K562 (cell line): ENCODE measurements at regions not wholly inside any gene's neighbourhood (a gene's known extent, or its start where the extent isn't known, plus 50 kb on each side); places are given as distances from the start of the nearest gene placed in this dataset.

Source experiments
- ATAC-seq: fragments of 200-7000 bp; cut with Tn5 transposase; 3 replicates; pipeline ENCODE4 v1.9.1; 2020; ENCODE audit warnings: moderate library complexity
- BruUV-seq: library from RNA; stranded (reverse); fragments of 400-500 nt; replicated peaks from 2 replicates; lab custom pipeline; 2021; lab: Mats Ljungman, UMichigan
- CTCF ChIA-PET: fragments of 300-600 bp; formaldehyde crosslinking; extraction: SDS; loops from one replicate; lab custom pipeline; 2021; ENCODE audit warnings: low intra/inter-chr PET ratio; lab: Yijun Ruan, JAX
- POLR2A ChIA-PET: fragments of 300-600, 350-650 bp; sonication (Branson Sonifier 250); formaldehyde crosslinking; extraction: SDS; loops from one replicate; lab custom pipeline; 2021; ENCODE audit warnings: antibody characterized with exemption, inconsistent platforms; lab: Yijun Ruan, JAX
- DNase-seq, 4 experiments: peaks; one replicate each; pipeline versions ENCODE4 v3.0.0 to v3.0.0-alpha.2; 2011 to 2018; ENCODE audit warnings: low spot score in 3 of 4, mixed read lengths in 3 of 4; ENCODE audit errors: extremely low read depth in 1 of 4
- FAIRE-seq: peaks from 2 replicates; lab custom pipeline; 2011; peaks lifted over from hg19 to GRCh38; lab: Jason Lieb, UNC
- H2AFZ ChIP-seq: 2 replicates; pipeline ENCODE4 v1.6.0; 2011; ENCODE audit warnings: low read depth, low read length, control low read depth, inconsistent platforms
- H3K27ac ChIP-seq: fragments of 200-600 bp; 3 replicates; pipeline ENCODE4 v1.8.0; 2011; ENCODE audit warnings: low read depth, mild to moderate bottlenecking, control low read depth, inconsistent platforms, low read length, moderate library complexity, mixed read lengths; ENCODE audit errors: extremely low read depth
- H3K27me3 ChIP-seq, 2 experiments: fragments of 300-600 bp in 1 of 2; 2 replicates in 1 of 2; 3 replicates in 1 of 2; pipeline versions ENCODE4 v1.6.0 to v1.8.0; 2011; ENCODE audit warnings: inconsistent platforms in 2 of 2, low read length in 2 of 2, mild to moderate bottlenecking in 1 of 2, mixed read lengths in 1 of 2, moderate library complexity in 1 of 2; ENCODE audit not compliant: control insufficient read depth in 2 of 2, insufficient read depth in 2 of 2
- H3K36me3 ChIP-seq: fragments of 300-600 bp; 3 replicates; pipeline ENCODE4 v1.8.0; 2011; ENCODE audit warnings: mild to moderate bottlenecking, low read length, inconsistent platforms; ENCODE audit not compliant: control insufficient read depth, insufficient read depth
- H3K4me1 ChIP-seq, 2 experiments: fragments of 200-600 bp in 1 of 2; replicated peaks in 1 of 2; 2 replicates in 1 of 2; 3 replicates in 1 of 2; pipeline versions ENCODE4 v1.5.1 to v1.8.0; 2011; ENCODE audit warnings: inconsistent platforms in 2 of 2, low read length in 2 of 2, mild to moderate bottlenecking in 1 of 2, mixed read lengths in 1 of 2, moderate library complexity in 1 of 2; ENCODE audit not compliant: control insufficient read depth in 2 of 2, insufficient read depth in 2 of 2
- H3K4me2 ChIP-seq: 2 replicates; pipeline ENCODE4 v1.6.1; 2011; ENCODE audit warnings: low read length, control low read depth, inconsistent platforms, mixed read lengths; ENCODE audit not compliant: insufficient read depth
- H3K4me3 ChIP-seq: fragments of 200-600 bp; sonication (generic), shearing (Covaris generic); 2 replicates; pipeline ENCODE4 v1.5.1; 2016; ENCODE audit warnings: control low read depth, inconsistent platforms
- H3K79me2 ChIP-seq: fragments of 200-600 bp; 3 replicates; pipeline ENCODE4 v1.8.0; 2011; ENCODE audit warnings: low read length, inconsistent platforms; ENCODE audit not compliant: control insufficient read depth, insufficient read depth
- H3K9ac ChIP-seq, 2 experiments: 2 replicates each; pipeline versions ENCODE4 v1.6.0 to v1.6.1; 2011; ENCODE audit warnings: low read depth in 2 of 2, low read length in 2 of 2, control low read depth in 1 of 2, inconsistent platforms in 1 of 2, mild to moderate bottlenecking in 1 of 2, mixed read lengths in 1 of 2; ENCODE audit not compliant: insufficient read depth in 1 of 2
- H3K9me1 ChIP-seq: one replicate; pipeline ENCODE4 v1.6.0; 2011; ENCODE audit warnings: inconsistent platforms, mild to moderate bottlenecking, low read length, moderate library complexity; ENCODE audit not compliant: control insufficient read depth, insufficient read depth
- H3K9me3 ChIP-seq: replicated peaks from 2 replicates; pipeline ENCODE4 v1.5.1; 2011; ENCODE audit warnings: low read depth, low read length, inconsistent platforms; ENCODE audit not compliant: control insufficient read depth, insufficient read depth
- H4K20me1 ChIP-seq: replicated peaks from 2 replicates; pipeline ENCODE4 v1.6.1; 2011; ENCODE audit warnings: low read length, inconsistent platforms, mixed read lengths; ENCODE audit not compliant: control insufficient read depth, insufficient read depth
- BRF1 ChIP-seq: IDR thresholded peaks from 3 replicates; pipeline ENCODE4 v1.6.1; 2011; ENCODE audit warnings: borderline replicate concordance, mild to moderate bottlenecking; ENCODE audit not compliant: insufficient read length; ENCODE audit errors: extremely low read depth
- CSDE1 ChIP-seq, 2 experiments: fragments of 450-650 bp; IDR thresholded peaks; 2 replicates each; pipeline ENCODE4 v1.6.1; 2016; ENCODE audit warnings: mild to moderate bottlenecking in 1 of 2
- FOXM1 ChIP-seq, 2 experiments: fragments of 450-650 bp in 1 of 2; sonication (generic) in 1 of 2; formaldehyde crosslinking in 1 of 2; IDR thresholded peaks; 2 replicates each; pipeline versions ENCODE4 v1.6.1 to v1.9.0; 2017 to 2022; ENCODE audit warnings: low read depth in 2 of 2, mild to moderate bottlenecking in 2 of 2, missing genetic modification reagents in 1 of 2, moderate library complexity in 1 of 2
- HDGF ChIP-seq: fragments of 450-650 bp; IDR thresholded peaks from 2 replicates; pipeline ENCODE4 v1.6.1; 2016
- HMG20B ChIP-seq: fragments of 250-450 bp; sonication (Bioruptor Pico); IDR thresholded peaks from 2 replicates; pipeline ENCODE4 v1.5.0; 2021; ENCODE audit warnings: mild to moderate bottlenecking
- NCOR1 ChIP-seq: fragments of 450-650 bp; IDR thresholded peaks from 2 replicates; pipeline ENCODE4 v1.6.1; 2016; ENCODE audit warnings: mild to moderate bottlenecking, moderate library complexity
- POLR3G ChIP-seq: IDR thresholded peaks from 2 replicates; pipeline ENCODE4 v1.6.1; 2011; ENCODE audit not compliant: insufficient read length, insufficient replicate concordance; ENCODE audit errors: extremely low read depth
- ZNF121 ChIP-seq: sonication (generic); formaldehyde crosslinking; conservative IDR thresholded peaks from 2 replicates; pipeline ENCODE4 v1.8.0; 2022; ENCODE audit warnings: missing genetic modification reagents
- ZNF239 ChIP-seq: fragments of 250-450 bp; sonication (Bioruptor Pico); IDR thresholded peaks from 2 replicates; pipeline ENCODE4 v1.4.0; 2020; ENCODE audit warnings: mild to moderate bottlenecking
- ZNF408 ChIP-seq: fragments of 250-450 bp; sonication (Bioruptor Pico); IDR thresholded peaks from 2 replicates; pipeline ENCODE4 v1.4.0; 2020; ENCODE audit warnings: low read depth, mild to moderate bottlenecking, moderate library complexity
- ZNF76 ChIP-seq: fragments of 250-450 bp; sonication (Bioruptor Pico); IDR thresholded peaks from 2 replicates; pipeline ENCODE4 v1.4.0; 2020; ENCODE audit warnings: mild to moderate bottlenecking, moderate library complexity, borderline replicate concordance
- WGBS: fragments of 100-300 bp; shearing (Covaris generic); methylation state at CpG from one replicate; pipeline ENCODE4 v1.1.6; 2016; ENCODE audit warnings: low coverage, mixed read lengths; ENCODE audit not compliant: insufficient coverage; ENCODE audit errors: missing lambda C conversion rate; 5-methylcytosine and 5-hydroxymethylcytosine counted together
- in situ Hi-C: fragments of 300-500 bp; cut with MboI; formaldehyde crosslinking; loops from 4 replicates; pipeline ENCODE4 v1.15.0; 2018; ENCODE audit warnings: inconsistent platforms, mixed read lengths
- intact Hi-C: fragments of 100-400 bp; cut with micrococcal nuclease; formaldehyde crosslinking; loops from 2 replicates; pipeline ENCODE4 v1.14.2; 2022
- TF ChIP-seq, protein P1 (sequence below), 2 experiments: IDR thresholded peaks in 1 of 2; conservative IDR thresholded peaks in 1 of 2; 2 replicates each; pipeline ENCODE4 v1.6.1; 2016; ENCODE audit warnings: low read depth in 2 of 2, mild to moderate bottlenecking in 1 of 2, missing compliant biosample characterization in 1 of 2, missing genetic modification characterization in 1 of 2, moderate library complexity in 1 of 2
- TF ChIP-seq, protein P2 (sequence below): fragments of 250-450 bp; sonication (Bioruptor Pico); IDR thresholded peaks from 2 replicates; pipeline ENCODE4 v1.9.0; 2021; ENCODE audit warnings: mild to moderate bottlenecking, inconsistent platforms

DNA sequence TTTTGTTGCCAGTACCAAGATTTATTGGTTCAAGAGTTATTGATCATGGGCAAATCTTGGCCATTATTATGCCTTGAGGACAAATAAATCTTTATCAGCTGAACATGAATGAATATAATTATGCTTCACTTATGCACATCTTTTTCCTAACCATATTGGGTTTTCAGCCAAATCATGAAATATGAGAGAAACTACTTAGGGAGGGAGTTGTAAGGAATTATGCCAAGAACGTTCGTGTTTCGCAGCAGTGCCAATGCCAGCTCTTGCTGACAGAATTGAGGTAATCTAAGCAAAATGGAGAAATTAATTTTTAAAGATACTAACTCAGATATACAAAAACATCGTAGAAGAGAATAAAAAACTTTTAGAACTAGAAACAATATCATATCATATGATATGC is 301.1 kb upstream of the SASH1 start:
- H3K9me3 ChIP-seq: no peaks in the 10 kb centered on the region
- no peak overlapping the region for H3K4me3 ChIP-seq
- CTCF ChIA-PET: no interaction called here
- no peak overlapping the region for H3K27ac ChIP-seq
- intact Hi-C loops: no loop called here
- ATAC-seq (no peak), FAIRE-seq (no peak)
- peaks cover 0 to 5% of the 10 kb centered on the region in 2 experiments; a peak in 2 of 5 replicates for H3K27me3 ChIP-seq
- H3K9me1 ChIP-seq: no peaks in the 10 kb centered on the region
- in situ Hi-C loops: no loop called here
- TF ChIP-seq, protein P1, sequence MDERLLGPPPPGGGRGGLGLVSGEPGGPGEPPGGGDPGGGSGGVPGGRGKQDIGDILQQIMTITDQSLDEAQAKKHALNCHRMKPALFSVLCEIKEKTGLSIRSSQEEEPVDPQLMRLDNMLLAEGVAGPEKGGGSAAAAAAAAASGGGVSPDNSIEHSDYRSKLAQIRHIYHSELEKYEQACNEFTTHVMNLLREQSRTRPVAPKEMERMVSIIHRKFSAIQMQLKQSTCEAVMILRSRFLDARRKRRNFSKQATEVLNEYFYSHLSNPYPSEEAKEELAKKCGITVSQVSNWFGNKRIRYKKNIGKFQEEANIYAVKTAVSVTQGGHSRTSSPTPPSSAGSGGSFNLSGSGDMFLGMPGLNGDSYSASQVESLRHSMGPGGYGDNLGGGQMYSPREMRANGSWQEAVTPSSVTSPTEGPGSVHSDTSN (CRISPR knock-in tag; IDR thresholded peaks at IDR 0.05; ENCODE audit: low read depth): no peak
- TF ChIP-seq, protein P1 (tag; conservative IDR thresholded peaks at IDR 0.05; ENCODE audit: low read depth): no peak
- no peak for TF ChIP-seq CSDE1 (IDR thresholded peaks at IDR 0.05)
- no peak for TF ChIP-seq BRF1
- TF ChIP-seq ZNF76 (CRISPR knock-in tag): no peak
- TF ChIP-seq ZNF121 (CRISPR knock-in tag): no peak
- no peak for TF ChIP-seq ZNF239 (CRISPR knock-in tag)
- no peak for TF ChIP-seq NCOR1
- no peak for TF ChIP-seq HMG20B
- TF ChIP-seq POLR3G: no peak
- TF ChIP-seq HDGF: no peak
- no peak for TF ChIP-seq FOXM1 (IDR thresholded peaks at IDR 0.05; ENCODE audit: low read depth)
- TF ChIP-seq FOXM1 (CRISPR knock-in tag; IDR thresholded peaks at IDR 0.05; ENCODE audit: low read depth): no peak
- TF ChIP-seq, protein P2, sequence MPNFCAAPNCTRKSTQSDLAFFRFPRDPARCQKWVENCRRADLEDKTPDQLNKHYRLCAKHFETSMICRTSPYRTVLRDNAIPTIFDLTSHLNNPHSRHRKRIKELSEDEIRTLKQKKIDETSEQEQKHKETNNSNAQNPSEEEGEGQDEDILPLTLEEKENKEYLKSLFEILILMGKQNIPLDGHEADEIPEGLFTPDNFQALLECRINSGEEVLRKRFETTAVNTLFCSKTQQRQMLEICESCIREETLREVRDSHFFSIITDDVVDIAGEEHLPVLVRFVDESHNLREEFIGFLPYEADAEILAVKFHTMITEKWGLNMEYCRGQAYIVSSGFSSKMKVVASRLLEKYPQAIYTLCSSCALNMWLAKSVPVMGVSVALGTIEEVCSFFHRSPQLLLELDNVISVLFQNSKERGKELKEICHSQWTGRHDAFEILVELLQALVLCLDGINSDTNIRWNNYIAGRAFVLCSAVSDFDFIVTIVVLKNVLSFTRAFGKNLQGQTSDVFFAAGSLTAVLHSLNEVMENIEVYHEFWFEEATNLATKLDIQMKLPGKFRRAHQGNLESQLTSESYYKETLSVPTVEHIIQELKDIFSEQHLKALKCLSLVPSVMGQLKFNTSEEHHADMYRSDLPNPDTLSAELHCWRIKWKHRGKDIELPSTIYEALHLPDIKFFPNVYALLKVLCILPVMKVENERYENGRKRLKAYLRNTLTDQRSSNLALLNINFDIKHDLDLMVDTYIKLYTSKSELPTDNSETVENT (CRISPR knock-in tag): no peak
- TF ChIP-seq ZNF408: no peak
- TF ChIP-seq, all 486 proteins: peak for 0
- no peaks in the 10 kb centered on the region for H4K20me1 ChIP-seq
- H3K36me3 ChIP-seq: no peaks in the 10 kb centered on the region
- no peaks in the 10 kb centered on the region for H3K79me2 ChIP-seq
- no peak for DNase-seq
- no peak overlapping the region for H3K4me2 ChIP-seq
- 17% methylated on average over 4 of the region's 4 CpGs for WGBS
- POLR2A ChIA-PET: no interaction called here
- H2AFZ ChIP-seq: no peak overlapping the region
- no peak overlapping the region for H3K9ac ChIP-seq
- no TSS peak for BruUV-seq
- H3K4me1 ChIP-seq: no peaks in the 10 kb centered on the region
